Medulla oblongata (tissue), 1 donor: ENCODE measurements at regions not wholly inside any gene's neighbourhood (a gene's known extent, or its start where the extent isn't known, plus 50 kb on each side); places are given as distances from the start of the nearest gene placed in this dataset.
A peak's percentile ranks its signal among the peaks of the same experiment; 100 is the strongest.
"Not testable (repeated sequence)": the region's sequence is repeated elsewhere in the genome, so short reads cannot be mapped to it uniquely, and the experiment has no call there.

Source experiments
- DNase-seq: peaks from one replicate; pipeline ENCODE4 v3.0.0-alpha.2; 2015; ENCODE audit errors: extremely low spot score

GRCh38 chr15:30760633-30761032 is 134.7 kb downstream of the ARHGAP11B start:
- not testable (repeated sequence) for DNase-seq

GRCh38 chr15:30761365-30761764 is 135.4 kb downstream of the ARHGAP11B start:
- DNase-seq = not testable (repeated sequence)

GRCh38 chr15:30769390-30770124 is 134.2 kb upstream of the FAN1 start:
- DNase-seq = not testable (repeated sequence)

GRCh38 chr15:30770759-30771158 is 133.0 kb upstream of the FAN1 start:
- DNase-seq = no peak

GRCh38 chr15:30783019-30783418 is 120.7 kb upstream of the FAN1 start:
- DNase-seq = no peak

GRCh38 chr15:30788595-30788994 is 115.1 kb upstream of the FAN1 start:
- DNase-seq = no peak

GRCh38 chr15:30791239-30792175 is 112.2 kb upstream of the FAN1 start:
- DNase-seq = no peak

GRCh38 chr15:30792843-30793242 is 110.9 kb upstream of the FAN1 start:
- not testable (repeated sequence) for DNase-seq

- DNase-seq = no peak
Observed at GRCh38 chr15:30794388-30794787, 109.3 kb upstream of the FAN1 start.

GRCh38 chr15:30799565-30799964 is 104.2 kb upstream of the FAN1 start:
- DNase-seq = not testable (repeated sequence)

GRCh38 chr15:30801140-30801895 is 102.4 kb upstream of the FAN1 start:
- DNase-seq = not testable (repeated sequence)

GRCh38 chr15:30802001-30802400 is 101.7 kb upstream of the FAN1 start:
- not testable (repeated sequence) for DNase-seq

- not testable (repeated sequence) for DNase-seq
Observed at GRCh38 chr15:30803703-30804102, 100.0 kb upstream of the FAN1 start.

- DNase-seq = no peak
Observed at GRCh38 chr15:30816430-30816829, 87.3 kb upstream of the FAN1 start.

GRCh38 chr15:30823068-30823813 is 80.5 kb upstream of the FAN1 start:
- peak; percentile 20 for DNase-seq

GRCh38 chr15:30824518-30825195 is 79.1 kb upstream of the FAN1 start:
- no peak for DNase-seq

GRCh38 chr15:30827625-30828303 is 76.0 kb upstream of the FAN1 start:
- no peak for DNase-seq

GRCh38 chr15:30828304-30828639 is 75.4 kb upstream of the FAN1 start:
- not testable (repeated sequence) for DNase-seq

- DNase-seq = no peak
Observed at GRCh38 chr15:30830961-30831360, 72.8 kb upstream of the FAN1 start.

GRCh38 chr15:30833379-30833778 is 70.3 kb upstream of the FAN1 start:
- not testable (repeated sequence) for DNase-seq
